Mucosa of rectum (tissue), 2 donors: ENCODE measurements at regions not wholly inside any gene's neighbourhood (a gene's known extent, or its start where the extent isn't known, plus 50 kb on each side); places are given as distances from the start of the nearest gene placed in this dataset.

Experiments
- H3K27ac ChIP-seq, 2 donors: one replicate each; pipeline ENCODE4 v1.7.0; 2013; ENCODE audit warnings: inconsistent platforms in 2 of 2, low read depth in 2 of 2, low read length in 2 of 2
- H3K27me3 ChIP-seq, 2 donors: one replicate each; pipeline ENCODE4 v1.7.0; 2013; ENCODE audit warnings: low read length in 2 of 2; ENCODE audit not compliant: control insufficient read depth in 2 of 2, insufficient read depth in 2 of 2
- H3K36me3 ChIP-seq, 2 donors: one replicate each; pipeline ENCODE4 v1.7.0; 2013; ENCODE audit warnings: low read length in 2 of 2; ENCODE audit not compliant: control insufficient read depth in 2 of 2, insufficient read depth in 2 of 2
- H3K4me1 ChIP-seq, 2 donors: one replicate each; pipeline ENCODE4 v1.7.0; 2013; ENCODE audit warnings: low read length in 2 of 2, mild to moderate bottlenecking in 1 of 2; ENCODE audit not compliant: control insufficient read depth in 2 of 2, insufficient read depth in 2 of 2
- H3K4me3 ChIP-seq, 2 donors: one replicate each; pipeline ENCODE4 v1.7.0; 2013; ENCODE audit warnings: low read length in 2 of 2
- H3K9ac ChIP-seq, 2 donors: one replicate each; pipeline ENCODE4 v1.7.0; 2013; ENCODE audit warnings: low read length in 2 of 2, low read depth in 1 of 2, mild to moderate bottlenecking in 1 of 2
- H3K9me3 ChIP-seq, 2 donors: one replicate each; pipeline ENCODE4 v1.7.0; 2013; ENCODE audit warnings: low read length in 2 of 2; ENCODE audit not compliant: control insufficient read depth in 2 of 2
- donor health status: healthy.
- donor health status: Normal muscosa, but diverticular disease.

DNA sequence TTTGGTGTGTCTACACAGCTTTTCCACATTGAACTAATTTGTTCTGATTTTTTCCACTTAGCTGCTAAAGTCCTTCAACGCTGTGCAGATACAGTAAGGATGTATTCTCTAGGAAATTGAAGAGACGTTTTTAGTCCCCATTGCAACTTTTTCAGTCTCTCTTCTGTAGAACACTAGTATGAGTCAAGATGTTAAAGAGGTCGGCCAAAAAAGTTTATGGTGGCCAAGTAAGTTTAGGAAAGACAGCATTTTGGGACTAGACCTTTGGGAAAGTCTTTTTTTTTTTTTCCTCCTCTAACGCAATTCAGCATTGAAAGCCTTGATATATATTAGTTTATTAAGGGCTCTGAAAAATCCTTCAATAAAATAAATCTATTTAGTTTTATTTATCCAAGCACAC lies 243.5 kb upstream of the FBXL7 start:
- Histone ChIP-seq H3K27me3 (no peaks in the 10 kb centered on the region), H3K36me3 (no peaks in the 10 kb centered on the region), H3K9ac (no peak overlapping the region), H3K9me3 (no peaks in the 10 kb centered on the region), H3K4me3 (no peak overlapping the region), H3K4me1 (no peaks in the 10 kb centered on the region), H3K27ac (no peak overlapping the region)

DNA sequence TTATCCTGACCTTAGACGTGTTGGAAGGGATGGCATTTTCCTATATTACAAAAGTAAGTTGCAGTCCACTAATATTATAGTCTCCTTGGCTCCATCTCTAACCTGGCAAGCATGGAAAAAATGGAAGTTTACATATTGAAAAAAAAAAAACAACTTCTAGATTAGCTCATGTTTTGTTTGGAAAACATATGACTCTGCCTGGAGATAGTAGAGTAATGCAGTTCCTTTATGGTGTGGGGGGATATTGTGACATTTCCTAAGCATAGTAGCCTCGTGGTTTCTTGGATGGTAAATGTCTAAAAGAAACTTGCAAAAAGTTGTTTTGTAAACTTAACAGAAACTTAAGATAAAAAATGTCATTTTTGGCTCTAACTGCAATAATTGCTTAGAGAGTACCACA lies 244.4 kb upstream of the FBXL7 start:
- H3K9ac ChIP-seq: no peak overlapping the region
- no peak overlapping the region for H3K27ac ChIP-seq
- H3K36me3 ChIP-seq: no peaks in the 10 kb centered on the region
- no peaks in the 10 kb centered on the region for H3K9me3 ChIP-seq
- H3K27me3 ChIP-seq: no peaks in the 10 kb centered on the region
- H3K4me3 ChIP-seq: no peak overlapping the region
- H3K4me1 ChIP-seq: no peaks in the 10 kb centered on the region

DNA sequence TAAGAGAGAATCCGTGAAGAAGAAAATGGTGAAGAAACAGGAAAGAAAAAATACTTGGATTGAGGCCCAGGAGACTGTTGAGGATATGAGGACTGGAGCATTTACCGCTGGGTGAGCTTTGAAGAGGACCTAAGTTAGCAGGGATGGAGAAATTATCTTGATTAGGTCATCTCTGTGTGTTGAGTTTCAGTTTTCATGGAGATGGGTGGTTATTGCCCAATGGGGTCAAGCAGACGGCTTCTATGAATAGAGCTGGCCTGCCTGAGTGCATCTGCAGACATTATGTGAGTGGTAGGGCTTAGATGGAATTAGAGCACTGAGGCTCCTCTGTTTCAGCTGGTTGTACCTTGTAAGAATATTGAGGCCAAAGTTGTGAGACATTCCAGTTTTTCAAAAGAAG lies 245.4 kb upstream of the FBXL7 start:
- Histone ChIP-seq H3K4me3 (no peak overlapping the region), H3K9me3 (no peaks in the 10 kb centered on the region), H3K4me1 (no peaks in the 10 kb centered on the region), H3K27me3 (no peaks in the 10 kb centered on the region), H3K36me3 (no peaks in the 10 kb centered on the region), H3K27ac (no peak overlapping the region), H3K9ac (no peak overlapping the region)

DNA sequence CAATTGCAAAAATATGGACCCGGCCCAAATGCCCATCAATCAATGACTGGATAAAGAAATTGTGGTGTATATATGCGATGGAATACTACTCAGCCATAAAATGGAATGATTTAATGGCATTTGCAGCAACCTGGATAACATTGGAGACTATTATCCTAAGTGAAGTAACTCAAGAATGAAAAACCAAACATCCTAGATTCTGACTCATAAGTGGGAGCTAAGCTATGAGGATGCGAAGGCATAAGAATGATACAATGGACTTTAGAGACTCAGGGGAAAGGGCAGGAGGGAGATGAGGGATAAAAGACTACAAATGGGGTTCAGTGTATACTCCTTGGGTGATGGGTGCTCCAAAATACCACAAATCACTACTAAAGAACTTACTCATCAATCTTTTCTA lies 247.6 kb upstream of the FBXL7 start:
- Histone ChIP-seq H3K9me3 (no peaks in the 10 kb centered on the region), H3K9ac (no peak overlapping the region), H3K27ac (no peak overlapping the region), H3K36me3 (no peaks in the 10 kb centered on the region), H3K27me3 (no peaks in the 10 kb centered on the region), H3K4me1 (no peaks in the 10 kb centered on the region), H3K4me3 (no peak overlapping the region)

DNA sequence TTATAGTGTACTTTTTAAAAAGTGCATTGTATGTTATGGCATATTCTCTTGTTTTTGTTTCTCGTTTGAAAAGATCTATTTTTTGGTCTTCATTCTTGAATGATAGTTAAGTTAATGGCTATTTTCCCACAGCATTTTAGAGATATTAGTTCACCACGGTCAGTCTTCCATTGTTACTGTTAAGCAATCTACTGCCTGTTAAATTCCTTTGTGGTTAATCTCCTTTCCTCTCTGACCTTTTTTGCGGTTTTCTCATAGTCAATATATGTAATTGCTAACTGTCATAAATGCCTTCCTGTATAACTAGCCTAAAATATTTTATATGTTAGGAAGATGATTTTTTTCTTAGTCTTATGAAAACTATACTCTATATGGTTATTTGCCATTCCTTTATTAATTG lies 250.8 kb upstream of the FBXL7 start:
- no peak overlapping the region for H3K9ac ChIP-seq
- H3K36me3 ChIP-seq: no peaks in the 10 kb centered on the region
- no peaks in the 10 kb centered on the region for H3K4me1 ChIP-seq
- no peak overlapping the region for H3K4me3 ChIP-seq
- no peak overlapping the region for H3K27ac ChIP-seq
- peaks cover 0 to 5% of the 10 kb centered on the region in 2 donors for H3K9me3 ChIP-seq
- H3K27me3 ChIP-seq: no peaks in the 10 kb centered on the region

DNA sequence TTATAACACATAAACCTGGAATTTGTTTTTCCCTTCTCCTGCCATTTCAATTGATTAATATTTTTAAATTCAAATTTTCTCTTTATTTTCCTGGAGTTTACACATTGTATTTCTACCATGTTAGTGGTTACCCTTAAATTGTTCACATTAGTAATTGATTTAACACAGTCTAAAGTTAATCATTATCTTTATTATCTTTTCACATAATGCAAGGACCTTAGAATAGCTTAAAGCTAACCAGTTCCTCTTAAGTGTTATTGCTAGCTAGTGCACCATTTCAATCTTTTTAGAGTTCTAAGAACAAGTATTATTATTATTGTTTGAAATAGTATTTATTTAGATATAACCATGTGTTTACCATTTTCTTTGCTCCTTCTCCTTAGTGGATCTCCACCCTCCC lies 251.2 kb upstream of the FBXL7 start:
- Histone ChIP-seq H3K9me3 (peaks cover 0 to 5% of the 10 kb centered on the region in 2 donors), H3K36me3 (no peaks in the 10 kb centered on the region), H3K27me3 (no peaks in the 10 kb centered on the region), H3K9ac (no peak overlapping the region), H3K27ac (no peak overlapping the region), H3K4me3 (no peak overlapping the region), H3K4me1 (no peaks in the 10 kb centered on the region)

DNA sequence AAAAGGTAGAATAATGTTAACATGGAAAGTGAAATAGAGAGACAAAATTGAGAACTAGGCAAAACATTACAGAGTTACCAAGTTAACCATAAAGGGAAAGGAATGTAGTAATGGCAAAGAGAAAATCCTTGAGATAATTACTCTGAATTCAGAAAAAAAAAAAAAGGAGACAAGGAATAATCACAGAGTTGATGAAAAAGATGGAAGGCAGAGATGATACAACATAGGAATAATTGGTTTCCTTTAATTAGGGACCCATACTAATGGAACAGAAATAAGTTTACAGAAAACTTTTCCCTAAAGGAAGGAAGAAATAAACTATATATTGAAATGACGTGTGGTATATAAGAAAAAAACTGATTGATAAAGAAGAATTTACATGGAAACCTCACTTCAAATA lies 254.1 kb upstream of the FBXL7 start:
- Histone ChIP-seq H3K4me3 (no peak overlapping the region), H3K9me3 (peaks cover 0 to 5% of the 10 kb centered on the region in 2 donors), H3K9ac (no peak overlapping the region), H3K27me3 (no peaks in the 10 kb centered on the region), H3K36me3 (no peaks in the 10 kb centered on the region), H3K27ac (no peak overlapping the region), H3K4me1 (no peaks in the 10 kb centered on the region)

DNA sequence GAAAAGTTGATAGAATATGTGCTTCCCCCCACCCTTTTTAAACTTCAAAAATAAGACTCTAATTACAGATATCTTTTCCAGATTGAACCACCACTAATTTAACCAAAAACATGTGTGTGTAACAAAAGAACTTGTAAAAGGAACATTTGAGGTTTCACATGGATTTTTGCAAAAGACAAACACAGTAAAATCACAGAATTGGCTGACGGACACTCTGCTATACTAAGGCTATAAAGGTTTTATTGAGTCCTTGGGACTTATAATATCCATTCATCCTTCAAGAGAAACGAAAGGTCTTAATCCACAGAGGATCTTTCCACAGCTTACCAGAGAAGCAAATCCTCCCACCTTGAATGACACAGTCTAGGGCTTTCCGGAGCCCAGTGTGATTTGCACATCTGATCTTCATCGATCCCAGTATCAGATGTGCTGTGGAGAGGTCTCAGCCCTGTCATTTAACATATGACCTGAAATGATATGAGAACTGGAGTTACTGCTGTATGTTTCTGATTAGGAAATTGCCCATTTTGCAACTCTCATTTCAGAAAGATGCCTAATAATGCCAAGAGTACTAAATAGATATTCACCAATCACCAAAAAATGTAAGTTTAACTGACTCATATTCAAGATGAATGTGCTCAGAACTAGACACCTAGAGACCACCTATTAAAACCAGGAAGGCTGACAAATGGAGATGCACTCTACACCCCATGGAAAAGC lies 256.5 kb upstream of the FBXL7 start:
- Histone ChIP-seq H3K27ac (no peak overlapping the region), H3K4me3 (no peak overlapping the region), H3K9ac (no peak overlapping the region), H3K27me3 (no peaks in the 10 kb centered on the region), H3K4me1 (no peaks in the 10 kb centered on the region), H3K36me3 (no peaks in the 10 kb centered on the region), H3K9me3 (peaks cover 0 to 5% of the 10 kb centered on the region in 2 donors)

DNA sequence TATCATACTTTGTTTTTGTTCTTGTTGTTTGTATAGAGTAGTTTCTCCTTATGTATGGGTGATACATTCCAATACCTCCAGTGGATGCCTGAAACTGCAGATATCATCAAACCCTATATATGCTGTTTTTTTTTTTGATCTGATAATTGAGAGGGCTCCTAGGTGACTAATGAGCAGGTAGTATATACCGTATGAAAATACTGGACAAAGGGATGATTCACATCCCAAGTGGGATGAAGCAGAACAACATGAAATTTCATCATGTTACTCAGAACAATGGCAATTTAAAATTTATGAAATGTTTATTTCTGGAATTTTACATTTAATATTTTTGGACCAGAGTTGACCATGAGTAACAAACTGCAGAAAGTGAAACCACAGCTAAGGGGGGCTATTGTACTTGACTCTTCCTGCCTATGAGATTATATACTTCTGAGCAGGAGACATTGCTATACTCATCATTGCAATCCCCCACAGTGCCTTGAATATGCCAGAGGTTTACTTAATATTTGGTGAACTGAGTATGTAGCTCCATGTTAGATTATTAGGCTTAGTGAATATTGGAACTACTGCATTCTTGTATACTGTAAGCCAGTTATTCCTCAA lies 258.7 kb upstream of the FBXL7 start:
- H3K9me3 ChIP-seq: peaks cover 0 to 5% of the 10 kb centered on the region in 2 donors
- no peak overlapping the region for H3K27ac ChIP-seq
- H3K9ac ChIP-seq: no peak overlapping the region
- H3K36me3 ChIP-seq: no peaks in the 10 kb centered on the region
- H3K27me3 ChIP-seq: no peaks in the 10 kb centered on the region
- H3K4me1 ChIP-seq: no peaks in the 10 kb centered on the region
- H3K4me3 ChIP-seq: no peak overlapping the region

DNA sequence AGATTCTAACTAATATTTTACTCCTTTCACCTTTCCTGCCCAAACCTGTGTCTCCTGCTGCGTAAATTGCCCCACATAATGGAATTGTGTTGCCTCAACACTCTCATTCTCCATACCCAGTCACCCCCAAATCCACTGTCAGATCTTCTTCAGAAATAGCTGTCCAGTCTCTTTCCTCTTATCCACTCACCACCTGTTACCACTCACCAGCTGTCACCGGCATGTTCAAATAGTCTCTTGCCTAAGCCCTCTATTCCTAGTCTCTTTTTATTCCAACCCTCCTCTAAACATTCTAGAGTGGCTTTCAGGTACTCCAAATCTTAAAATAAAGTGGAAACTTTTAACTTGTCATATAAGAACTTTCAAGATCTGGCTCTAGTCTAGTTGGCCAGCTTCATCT lies 262.0 kb upstream of the FBXL7 start:
- Histone ChIP-seq H3K4me1 (no peaks in the 10 kb centered on the region), H3K9ac (no peak overlapping the region), H3K27me3 (no peaks in the 10 kb centered on the region), H3K9me3 (no peaks in the 10 kb centered on the region), H3K36me3 (no peaks in the 10 kb centered on the region), H3K4me3 (no peak overlapping the region), H3K27ac (no peak overlapping the region)
